H9 (cell line): ENCODE measurements at regions not wholly inside any gene's neighbourhood (a gene's known extent, or its start where the extent isn't known, plus 50 kb on each side); places are given as distances from the start of the nearest gene placed in this dataset.

ENCODE experiments used
- DNase-seq: peaks from one replicate; pipeline ENCODE4 v3.0.0-alpha.2; 2017
- H2AFZ ChIP-seq: one replicate; pipeline ENCODE4 v1.6.1; 2013; ENCODE audit warnings: mild to moderate bottlenecking, low read length, control low read depth, moderate library complexity
- H2AK5ac ChIP-seq: 2 replicates; pipeline ENCODE4 v1.6.1; 2013; ENCODE audit warnings: low read length, control low read depth, mixed read lengths; ENCODE audit not compliant: insufficient read length
- H2BK120ac ChIP-seq: one replicate; pipeline ENCODE4 v1.6.1; 2013; ENCODE audit warnings: low read depth, mild to moderate bottlenecking, low read length, control low read depth, inconsistent platforms; ENCODE audit not compliant: poor library complexity, severe bottlenecking
- H2BK12ac ChIP-seq: 2 replicates; pipeline ENCODE4 v1.6.1; 2013; ENCODE audit warnings: low read length, control low read depth, mixed read lengths, low read depth; ENCODE audit not compliant: insufficient read length
- H2BK15ac ChIP-seq: 2 replicates; pipeline ENCODE4 v1.6.1; 2013; ENCODE audit warnings: low read depth, low read length, control low read depth
- H2BK20ac ChIP-seq: one replicate; pipeline ENCODE4 v1.6.1; 2013; ENCODE audit warnings: low read depth, mild to moderate bottlenecking, low read length, control low read depth, inconsistent platforms; ENCODE audit not compliant: poor library complexity, severe bottlenecking
- H2BK5ac ChIP-seq: 2 replicates; pipeline ENCODE4 v1.6.1; 2013; ENCODE audit warnings: low read length, control low read depth, mixed read lengths; ENCODE audit not compliant: insufficient read length
- H3K14ac ChIP-seq: 2 replicates; pipeline ENCODE4 v1.6.1; 2013; ENCODE audit warnings: low read length, control low read depth; ENCODE audit not compliant: insufficient read depth
- H3K18ac ChIP-seq: 2 replicates; pipeline ENCODE4 v1.6.1; 2013; ENCODE audit warnings: low read depth, mild to moderate bottlenecking, mixed read lengths, low read length, control low read depth; ENCODE audit not compliant: insufficient read length
- H3K23ac ChIP-seq: 2 replicates; pipeline ENCODE4 v1.6.1; 2013; ENCODE audit warnings: low read length, control low read depth, mixed read lengths, low read depth; ENCODE audit not compliant: insufficient read length
- H3K23me2 ChIP-seq: 2 replicates; pipeline ENCODE4 v1.6.1; 2013; ENCODE audit warnings: low read depth, mild to moderate bottlenecking, mixed read lengths, low read length, control low read depth; ENCODE audit not compliant: insufficient read length, poor library complexity, severe bottlenecking
- H3K27ac ChIP-seq: 2 replicates; pipeline ENCODE4 v1.5.1; 2013; ENCODE audit warnings: low read length, control low read depth, mixed read lengths, low read depth; ENCODE audit not compliant: insufficient read length
- H3K27me3 ChIP-seq: 2 replicates; pipeline ENCODE4 v1.6.1; 2013; ENCODE audit warnings: low read length, control low read depth, inconsistent platforms; ENCODE audit not compliant: insufficient read depth
- H3K4ac ChIP-seq: 2 replicates; pipeline ENCODE4 v1.6.1; 2013; ENCODE audit warnings: low read depth, mild to moderate bottlenecking, control low read depth, inconsistent platforms, low read length, moderate library complexity
- H3K4me1 ChIP-seq: 2 replicates; pipeline ENCODE4 v1.6.1; 2013; ENCODE audit warnings: low read length, control low read depth, inconsistent platforms; ENCODE audit not compliant: insufficient read depth
- H3K4me2 ChIP-seq: 2 replicates; pipeline ENCODE4 v1.6.1; 2013; ENCODE audit warnings: low read length, control low read depth, mixed read lengths; ENCODE audit not compliant: insufficient read length, insufficient read depth
- H3K56ac ChIP-seq: 2 replicates; pipeline ENCODE4 v1.6.1; 2013; ENCODE audit warnings: low read depth, mild to moderate bottlenecking, mixed read lengths, low read length, control low read depth; ENCODE audit not compliant: insufficient read length
- H3K79me1 ChIP-seq: 2 replicates; pipeline ENCODE4 v1.6.1; 2013; ENCODE audit warnings: low read depth, mild to moderate bottlenecking, moderate library complexity, low read length, control low read depth, inconsistent platforms; ENCODE audit not compliant: insufficient read depth, poor library complexity, severe bottlenecking
- H3K79me2 ChIP-seq: 2 replicates; pipeline ENCODE4 v1.6.1; 2013; ENCODE audit warnings: low read length, control low read depth, inconsistent platforms; ENCODE audit not compliant: insufficient read depth
- H3K9ac ChIP-seq: 2 replicates; pipeline ENCODE4 v1.6.1; 2013; ENCODE audit warnings: low read length, control low read depth, mixed read lengths; ENCODE audit not compliant: insufficient read length; ENCODE audit errors: extremely low read depth
- H3K9me3 ChIP-seq: one replicate; pipeline ENCODE4 v1.6.1; 2013; ENCODE audit warnings: low read depth, low read length, inconsistent platforms; ENCODE audit not compliant: control insufficient read depth
- H3T11ph ChIP-seq: one replicate; pipeline ENCODE4 v1.6.1; 2013; ENCODE audit warnings: mild to moderate bottlenecking, low read length, control low read depth, inconsistent platforms
- H4K20me1 ChIP-seq: one replicate; pipeline ENCODE4 v1.6.1; 2013; ENCODE audit not compliant: control insufficient read depth, insufficient read length, insufficient read depth
- H4K5ac ChIP-seq: 2 replicates; pipeline ENCODE4 v1.6.1; 2013; ENCODE audit warnings: low read depth, mild to moderate bottlenecking, mixed read lengths, low read length, control low read depth; ENCODE audit not compliant: insufficient read length
- H4K8ac ChIP-seq: replicated peaks from 2 replicates; pipeline ENCODE4 v1.6.1; 2013; ENCODE audit warnings: low read length, control low read depth, mixed read lengths, low read depth; ENCODE audit not compliant: insufficient read length
- H4K91ac ChIP-seq: 2 replicates; pipeline ENCODE4 v1.6.1; 2013; ENCODE audit warnings: low read depth, mild to moderate bottlenecking, moderate library complexity, mixed read lengths, low read length, control low read depth; ENCODE audit not compliant: insufficient read length
- H3K27ac Mint-ChIP-seq, 3 experiments: 2 replicates in 2 of 3; 3 replicates in 1 of 3; pipeline ENCODE4 v1.8.0; 2020 to 2021; ENCODE audit warnings: mixed read lengths in 3 of 3, mild to moderate bottlenecking in 1 of 3, moderate library complexity in 1 of 3
- H3K27me3 Mint-ChIP-seq: 2 replicates; pipeline ENCODE4 v1.8.0; 2021; ENCODE audit warnings: low read depth, mild to moderate bottlenecking, moderate library complexity, mixed read lengths
- H3K36me3 Mint-ChIP-seq, 3 experiments: 2 replicates in 2 of 3; 3 replicates in 1 of 3; pipeline ENCODE4 v1.8.0; 2020 to 2021; ENCODE audit warnings: low read depth in 3 of 3, mixed read lengths in 3 of 3; ENCODE audit not compliant: insufficient read depth in 1 of 3
- H3K4me1 Mint-ChIP-seq, 2 experiments: 2 replicates each; pipeline ENCODE4 v1.8.0; 2020; ENCODE audit warnings: mixed read lengths in 2 of 2
- H3K4me3 Mint-ChIP-seq, 2 experiments: 2 replicates in 1 of 2; 3 replicates in 1 of 2; pipeline ENCODE4 v1.8.0; 2020 to 2021; ENCODE audit warnings: mild to moderate bottlenecking in 2 of 2, mixed read lengths in 2 of 2, moderate library complexity in 1 of 2
- H3K9me3 Mint-ChIP-seq, 2 experiments: 2 replicates in 1 of 2; 3 replicates in 1 of 2; pipeline ENCODE4 v1.8.0; 2020; ENCODE audit warnings: mild to moderate bottlenecking in 2 of 2, mixed read lengths in 2 of 2, moderate library complexity in 1 of 2
- WGBS: extraction: QIAGEN DNeasy Blood & Tissue Kit; methylation state at CpG from one replicate; pipeline ENCODE4 v1.1.7; 2013; ENCODE audit warnings: missing lambda C conversion rate, low lambda C conversion rate, mixed read lengths; ENCODE audit not compliant: insufficient read length; ENCODE audit errors: extremely low coverage; 5-methylcytosine and 5-hydroxymethylcytosine counted together
- TF ChIP-seq, protein P1 (sequence below): fragments of 200-600 bp; sonication (generic); conservative IDR thresholded peaks from 3 replicates; pipeline ENCODE4 v1.8.0; 2021; ENCODE audit warnings: antibody characterized with exemption, mild to moderate bottlenecking

DNA sequence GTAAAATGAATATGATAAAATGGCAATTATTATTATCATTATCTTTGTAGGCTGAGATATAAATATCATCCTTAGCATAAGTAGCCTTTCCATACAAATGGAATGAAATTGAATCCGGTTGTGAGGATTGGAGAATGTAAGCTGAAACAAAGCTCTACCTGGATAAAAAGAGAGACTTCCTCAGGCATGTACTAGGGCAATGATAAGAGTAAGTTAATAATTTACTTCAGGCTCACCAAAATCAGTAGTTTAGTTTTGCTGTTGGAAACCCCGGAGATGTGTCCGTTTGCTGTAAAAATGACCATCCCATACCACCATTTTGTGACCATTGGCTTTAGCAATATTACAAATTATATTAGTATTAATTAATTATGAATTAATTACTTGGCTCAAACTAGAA is 96.3 kb downstream of the C12orf75 start:
- H3K27me3 ChIP-seq: no peaks in the 10 kb centered on the region
- Mint-ChIP-seq H3K27me3 (no peaks in the 10 kb centered on the region; the same call in 1 of the 2 replicates), H3K9me3 (no peaks in the 10 kb centered on the region), H3K36me3 (peaks cover 0 to 5% (median 0%) of the 10 kb centered on the region in 3 experiments; a peak in 1 of 7 replicates), H3K4me1 (peaks cover 3 to 9% of the 10 kb centered on the region in 2 experiments; a peak in 3 of 4 replicates), H3K4me3 (no peak overlapping the region), H3K27ac (no peak overlapping the region)
- H3K27ac ChIP-seq: no peak overlapping the region
- no CpG with 5 or more reads among the region's 3 CpGs for WGBS
- H3K56ac ChIP-seq: no peak overlapping the region
- no peak overlapping the region for H4K91ac ChIP-seq
- H2AK5ac ChIP-seq: no peak overlapping the region
- H4K8ac ChIP-seq: no peak overlapping the region
- H3K9me3 ChIP-seq: no peaks in the 10 kb centered on the region
- H3K9ac ChIP-seq: no peak overlapping the region
- H3K4me2 ChIP-seq: no peak overlapping the region
- no peaks in the 10 kb centered on the region for H3K79me1 ChIP-seq
- H3K79me2 ChIP-seq: no peaks in the 10 kb centered on the region
- H3K23ac ChIP-seq: no peak overlapping the region
- H4K5ac ChIP-seq: no peak overlapping the region
- no peak overlapping the region for H3K14ac ChIP-seq
- H2AFZ ChIP-seq: no peak overlapping the region
- H2BK5ac ChIP-seq: no peak overlapping the region
- no peak overlapping the region for H2BK20ac ChIP-seq
- no peaks in the 10 kb centered on the region for H4K20me1 ChIP-seq
- H3T11ph ChIP-seq: no peak overlapping the region
- no peak overlapping the region for H2BK12ac ChIP-seq
- TF ChIP-seq, protein P1, sequence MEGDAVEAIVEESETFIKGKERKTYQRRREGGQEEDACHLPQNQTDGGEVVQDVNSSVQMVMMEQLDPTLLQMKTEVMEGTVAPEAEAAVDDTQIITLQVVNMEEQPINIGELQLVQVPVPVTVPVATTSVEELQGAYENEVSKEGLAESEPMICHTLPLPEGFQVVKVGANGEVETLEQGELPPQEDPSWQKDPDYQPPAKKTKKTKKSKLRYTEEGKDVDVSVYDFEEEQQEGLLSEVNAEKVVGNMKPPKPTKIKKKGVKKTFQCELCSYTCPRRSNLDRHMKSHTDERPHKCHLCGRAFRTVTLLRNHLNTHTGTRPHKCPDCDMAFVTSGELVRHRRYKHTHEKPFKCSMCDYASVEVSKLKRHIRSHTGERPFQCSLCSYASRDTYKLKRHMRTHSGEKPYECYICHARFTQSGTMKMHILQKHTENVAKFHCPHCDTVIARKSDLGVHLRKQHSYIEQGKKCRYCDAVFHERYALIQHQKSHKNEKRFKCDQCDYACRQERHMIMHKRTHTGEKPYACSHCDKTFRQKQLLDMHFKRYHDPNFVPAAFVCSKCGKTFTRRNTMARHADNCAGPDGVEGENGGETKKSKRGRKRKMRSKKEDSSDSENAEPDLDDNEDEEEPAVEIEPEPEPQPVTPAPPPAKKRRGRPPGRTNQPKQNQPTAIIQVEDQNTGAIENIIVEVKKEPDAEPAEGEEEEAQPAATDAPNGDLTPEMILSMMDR: no peak
- no peak overlapping the region for H2BK15ac ChIP-seq
- no peak overlapping the region for H2BK120ac ChIP-seq
- H3K4ac ChIP-seq: no peak overlapping the region
- no peaks in the 10 kb centered on the region for H3K4me1 ChIP-seq
- DNase-seq: no peak
- no peak overlapping the region for H3K18ac ChIP-seq
- H3K23me2 ChIP-seq: no peaks in the 10 kb centered on the region
